ENCODE measurements at regions not wholly inside any gene's neighbourhood (a gene's known extent, or its start where the extent isn't known, plus 50 kb on each side); places are given as distances from the start of the nearest gene placed in this dataset.

DNA sequence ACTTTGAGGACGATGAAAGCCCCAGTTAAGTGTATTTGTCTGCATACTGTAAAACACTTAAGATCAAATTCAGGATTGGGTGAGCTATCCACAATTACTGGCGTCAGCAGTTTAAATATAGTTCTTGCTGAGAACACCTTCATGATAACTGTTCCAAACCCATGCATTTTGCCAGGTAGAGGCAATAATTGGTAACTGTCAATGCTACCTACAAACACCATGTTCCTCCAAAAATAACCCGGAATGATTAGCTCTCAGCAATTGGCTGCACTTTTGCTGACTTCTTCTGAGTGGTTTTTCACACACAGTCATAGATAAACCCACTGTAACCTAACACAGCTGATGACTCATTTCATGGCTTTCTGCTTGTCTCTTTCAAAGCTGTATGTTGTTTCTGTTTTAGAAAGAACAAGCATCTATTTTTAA, 1358.6 kb upstream of the GJE1 start:
- H3K27ac Mint-ChIP-seq, result no peak overlapping the region
- ChIA-PET POLR2A (no interaction called here), CTCF (no interaction called here)
- no peaks in the 10 kb centered on the region for H3K27me3 Mint-ChIP-seq
- no peak overlapping the region for H3K4me3 Mint-ChIP-seq
- ATAC-seq (ENCODE audit: low read depth) (no peak), DNase-seq (no peak)
- peaks cover 2% of the 10 kb centered on the region for H3K9me3 Mint-ChIP-seq
- no peaks in the 10 kb centered on the region for H3K36me3 Mint-ChIP-seq (ENCODE audit: low read depth)
- no peaks in the 10 kb centered on the region for H3K4me1 Mint-ChIP-seq
- TF ChIP-seq, protein P1, sequence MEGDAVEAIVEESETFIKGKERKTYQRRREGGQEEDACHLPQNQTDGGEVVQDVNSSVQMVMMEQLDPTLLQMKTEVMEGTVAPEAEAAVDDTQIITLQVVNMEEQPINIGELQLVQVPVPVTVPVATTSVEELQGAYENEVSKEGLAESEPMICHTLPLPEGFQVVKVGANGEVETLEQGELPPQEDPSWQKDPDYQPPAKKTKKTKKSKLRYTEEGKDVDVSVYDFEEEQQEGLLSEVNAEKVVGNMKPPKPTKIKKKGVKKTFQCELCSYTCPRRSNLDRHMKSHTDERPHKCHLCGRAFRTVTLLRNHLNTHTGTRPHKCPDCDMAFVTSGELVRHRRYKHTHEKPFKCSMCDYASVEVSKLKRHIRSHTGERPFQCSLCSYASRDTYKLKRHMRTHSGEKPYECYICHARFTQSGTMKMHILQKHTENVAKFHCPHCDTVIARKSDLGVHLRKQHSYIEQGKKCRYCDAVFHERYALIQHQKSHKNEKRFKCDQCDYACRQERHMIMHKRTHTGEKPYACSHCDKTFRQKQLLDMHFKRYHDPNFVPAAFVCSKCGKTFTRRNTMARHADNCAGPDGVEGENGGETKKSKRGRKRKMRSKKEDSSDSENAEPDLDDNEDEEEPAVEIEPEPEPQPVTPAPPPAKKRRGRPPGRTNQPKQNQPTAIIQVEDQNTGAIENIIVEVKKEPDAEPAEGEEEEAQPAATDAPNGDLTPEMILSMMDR (IDR thresholded peaks at IDR 0.05), result no peak
- intact Hi-C loops (cut with micrococcal nuclease), result no loop called here

DNA sequence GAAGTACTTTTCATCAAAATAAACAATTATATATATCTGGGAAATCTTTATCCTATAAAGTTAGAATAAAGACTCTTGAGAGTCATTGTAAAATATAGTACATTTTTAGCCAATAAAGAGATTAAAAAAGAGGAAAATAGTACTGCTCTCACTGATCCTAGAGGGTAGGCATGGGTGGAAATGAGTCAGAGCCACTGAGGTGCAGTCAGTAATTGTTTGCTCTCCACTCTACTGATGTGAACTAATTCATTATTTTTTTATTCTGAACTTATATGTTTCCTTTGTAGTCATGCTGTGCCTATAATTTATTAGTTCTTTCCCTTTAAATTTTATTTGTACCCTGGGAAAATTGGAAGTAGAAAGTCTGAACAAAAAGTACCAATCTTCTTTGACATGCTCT, 1359.4 kb upstream of the GJE1 start:
- no peak for DNase-seq
- peaks cover 3% of the 10 kb centered on the region for H3K9me3 Mint-ChIP-seq
- H3K27ac Mint-ChIP-seq, result no peak overlapping the region
- ChIA-PET POLR2A (no interaction called here), CTCF (no interaction called here)
- no peaks in the 10 kb centered on the region for H3K27me3 Mint-ChIP-seq
- no peaks in the 10 kb centered on the region for H3K4me1 Mint-ChIP-seq
- H3K4me3 Mint-ChIP-seq, result no peak overlapping the region
- TF ChIP-seq, protein P1 (IDR thresholded peaks at IDR 0.05), result no peak
- no peaks in the 10 kb centered on the region for H3K36me3 Mint-ChIP-seq (ENCODE audit: low read depth)
- intact Hi-C loops (cut with micrococcal nuclease), result no loop called here
- no peak for ATAC-seq (ENCODE audit: low read depth)

GRCh38 chr6:140772576-140772975, 1360.1 kb upstream of the GJE1 start:
- Mint-ChIP-seq H3K27me3 (no peaks in the 10 kb centered on the region), H3K9me3 (peaks cover 7% of the 10 kb centered on the region), H3K36me3 (ENCODE audit: low read depth) (no peaks in the 10 kb centered on the region), H3K4me3 (no peak overlapping the region), H3K4me1 (no peaks in the 10 kb centered on the region), H3K27ac (no peak overlapping the region)
- ATAC-seq (ENCODE audit: low read depth), result no peak
- intact Hi-C loops (cut with micrococcal nuclease), result no loop called here
- ChIA-PET CTCF (no interaction called here), POLR2A (no interaction called here)
- no peak for DNase-seq
- TF ChIP-seq, protein P1 (IDR thresholded peaks at IDR 0.05), result no peak

GRCh38 chr6:140768133-140768532, 1364.6 kb upstream of the GJE1 start:
- no peaks in the 10 kb centered on the region for H3K4me1 Mint-ChIP-seq
- H3K36me3 Mint-ChIP-seq (ENCODE audit: low read depth), result no peaks in the 10 kb centered on the region
- CTCF ChIA-PET, result no interaction called here
- POLR2A ChIA-PET, result no interaction called here
- H3K27ac Mint-ChIP-seq, result no peak overlapping the region
- no peaks in the 10 kb centered on the region for H3K27me3 Mint-ChIP-seq
- H3K9me3 Mint-ChIP-seq, result peaks cover 9% of the 10 kb centered on the region
- TF ChIP-seq, protein P1 (IDR thresholded peaks at IDR 0.05), result no peak
- ATAC-seq (ENCODE audit: low read depth) (no peak), DNase-seq (no peak)
- H3K4me3 Mint-ChIP-seq, result no peak overlapping the region
- intact Hi-C loops (cut with micrococcal nuclease), result no loop called here

GRCh38 chr6:140766999-140767398, 1365.7 kb upstream of the GJE1 start:
- ATAC-seq (ENCODE audit: low read depth), result no peak
- POLR2A ChIA-PET, result no interaction called here
- no peak overlapping the region for H3K27ac Mint-ChIP-seq
- H3K36me3 Mint-ChIP-seq (ENCODE audit: low read depth), result no peaks in the 10 kb centered on the region
- DNase-seq, result no peak
- CTCF ChIA-PET, result no interaction called here
- intact Hi-C loops (cut with micrococcal nuclease), result no loop called here
- no peaks in the 10 kb centered on the region for H3K4me1 Mint-ChIP-seq
- TF ChIP-seq, protein P1 (IDR thresholded peaks at IDR 0.05), result no peak
- H3K27me3 Mint-ChIP-seq, result no peaks in the 10 kb centered on the region
- no peak overlapping the region for H3K4me3 Mint-ChIP-seq
- H3K9me3 Mint-ChIP-seq, result peaks cover 9% of the 10 kb centered on the region
